GM12864 (cell line): ENCODE measurements at regions not wholly inside any gene's neighbourhood (a gene's known extent, or its start where the extent isn't known, plus 50 kb on each side); places are given as distances from the start of the nearest gene placed in this dataset.

Experiments used
- DNase-seq: peaks from one replicate; pipeline ENCODE4 v3.0.0-alpha.2; 2011; ENCODE audit warnings: low read depth
- H3K4me3 ChIP-seq: 2 replicates; pipeline ENCODE4 v1.5.1; 2011; ENCODE audit warnings: mild to moderate bottlenecking, low read depth, low read length, control low read depth
- CTCF ChIP-seq: IDR thresholded peaks from 2 replicates; pipeline ENCODE4 v1.5.1; 2011; ENCODE audit warnings: low read depth, mild to moderate bottlenecking, moderate library complexity, low read length, control low read depth, inconsistent platforms; ENCODE audit errors: missing control alignments

- DNase-seq = no peak
- TF ChIP-seq CTCF = no peak
- no peak overlapping the region for H3K4me3 ChIP-seq
Measured at GRCh38 chr4:30822911-30823551, 102.9 kb downstream of the PCDH7 start.

GRCh38 chr4:30825008-30825770, 105.0 kb downstream of the PCDH7 start:
- DNase-seq = no peak
- no peak overlapping the region for H3K4me3 ChIP-seq
- TF ChIP-seq CTCF = no peak

- TF ChIP-seq CTCF = no peak
- DNase-seq = no peak
- H3K4me3 ChIP-seq = no peak overlapping the region
Measured at GRCh38 chr4:30828264-30828926, 108.2 kb downstream of the PCDH7 start.

GRCh38 chr4:30832639-30833038, 112.5 kb downstream of the PCDH7 start:
- no peak for DNase-seq
- TF ChIP-seq CTCF = no peak
- H3K4me3 ChIP-seq = no peak overlapping the region

- no peak for TF ChIP-seq CTCF
- H3K4me3 ChIP-seq = no peak overlapping the region
- DNase-seq = no peak
Measured at GRCh38 chr4:30833206-30833605, 113.0 kb downstream of the PCDH7 start.

- DNase-seq = no peak
- TF ChIP-seq CTCF = no peak
- no peak overlapping the region for H3K4me3 ChIP-seq
Measured at GRCh38 chr4:30835044-30835443, 114.9 kb downstream of the PCDH7 start.
